OCI-LY1 (cell line): ENCODE measurements at regions not wholly inside any gene's neighbourhood (a gene's known extent, or its start where the extent isn't known, plus 50 kb on each side); places are given as distances from the start of the nearest gene placed in this dataset.

Source experiments
- EZH2 ChIP-seq: fragments of 200-600 bp; sonication (generic), shearing (Covaris generic); IDR thresholded peaks from 2 replicates; pipeline ENCODE4 v1.8.0; 2017; ENCODE audit warnings: borderline replicate concordance, mixed run types, mild to moderate bottlenecking, antibody characterized with exemption, low read length, moderate library complexity, mixed read lengths
- TF ChIP-seq, protein P1 (sequence below): fragments of 200-600 bp; sonication (generic), shearing (Covaris generic); IDR thresholded peaks from 2 replicates; pipeline ENCODE4 v1.5.1; 2017; ENCODE audit warnings: mild to moderate bottlenecking, antibody characterized with exemption, low read length, moderate library complexity, mixed read lengths

- TF ChIP-seq, protein P1, sequence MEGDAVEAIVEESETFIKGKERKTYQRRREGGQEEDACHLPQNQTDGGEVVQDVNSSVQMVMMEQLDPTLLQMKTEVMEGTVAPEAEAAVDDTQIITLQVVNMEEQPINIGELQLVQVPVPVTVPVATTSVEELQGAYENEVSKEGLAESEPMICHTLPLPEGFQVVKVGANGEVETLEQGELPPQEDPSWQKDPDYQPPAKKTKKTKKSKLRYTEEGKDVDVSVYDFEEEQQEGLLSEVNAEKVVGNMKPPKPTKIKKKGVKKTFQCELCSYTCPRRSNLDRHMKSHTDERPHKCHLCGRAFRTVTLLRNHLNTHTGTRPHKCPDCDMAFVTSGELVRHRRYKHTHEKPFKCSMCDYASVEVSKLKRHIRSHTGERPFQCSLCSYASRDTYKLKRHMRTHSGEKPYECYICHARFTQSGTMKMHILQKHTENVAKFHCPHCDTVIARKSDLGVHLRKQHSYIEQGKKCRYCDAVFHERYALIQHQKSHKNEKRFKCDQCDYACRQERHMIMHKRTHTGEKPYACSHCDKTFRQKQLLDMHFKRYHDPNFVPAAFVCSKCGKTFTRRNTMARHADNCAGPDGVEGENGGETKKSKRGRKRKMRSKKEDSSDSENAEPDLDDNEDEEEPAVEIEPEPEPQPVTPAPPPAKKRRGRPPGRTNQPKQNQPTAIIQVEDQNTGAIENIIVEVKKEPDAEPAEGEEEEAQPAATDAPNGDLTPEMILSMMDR: no peak
- TF ChIP-seq EZH2: no peak
These were observed 473.4 kb downstream of the METTL15 start for GRCh38 chr11:28581286-28582242.
